NCI-H345 treated with DMSO at 0.1 percent for 48 hours (cell line): ENCODE measurements at regions not wholly inside any gene's neighbourhood (a gene's known extent, or its start where the extent isn't known, plus 50 kb on each side); places are given as distances from the start of the nearest gene placed in this dataset.
"Not testable (repeated sequence)": the region's sequence is repeated elsewhere in the genome, so short reads cannot be mapped to it uniquely, and the experiment has no call there.

ENCODE experiments used
- DNase-seq: peaks from one replicate; lab custom pipeline; 2025; ENCODE audit not compliant: unreplicated experiment; lab: John Stamatoyannopoulos, UW

- no peak for DNase-seq
These were observed 56.2 kb downstream of the PABPC4L start for GRCh38 chr4:134145369-134145768.

GRCh38 chr4:134144337-134144736 lies 57.3 kb downstream of the PABPC4L start:
- DNase-seq = no peak

- no peak for DNase-seq
These were observed 59.9 kb downstream of the PABPC4L start for GRCh38 chr4:134141728-134142127.

- DNase-seq = no peak
These were observed 62.4 kb downstream of the PABPC4L start for GRCh38 chr4:134139188-134139587.

- DNase-seq = no peak
These were observed 69.4 kb downstream of the PABPC4L start for GRCh38 chr4:134132086-134132783.

- no peak for DNase-seq
These were observed 74.6 kb downstream of the PABPC4L start for GRCh38 chr4:134126955-134127354.

GRCh38 chr4:134126000-134126560 lies 75.5 kb downstream of the PABPC4L start:
- no peak for DNase-seq

- DNase-seq = no peak
These were observed 78.7 kb downstream of the PABPC4L start for GRCh38 chr4:134122903-134123302.

- no peak for DNase-seq
These were observed 84.0 kb downstream of the PABPC4L start for GRCh38 chr4:134117392-134118183.

- DNase-seq = no peak
These were observed 111.7 kb downstream of the PABPC4L start for GRCh38 chr4:134089885-134090284.

GRCh38 chr4:134085496-134085895 lies 116.1 kb downstream of the PABPC4L start:
- no peak for DNase-seq

- DNase-seq = not testable (repeated sequence)
These were observed 122.5 kb downstream of the PABPC4L start for GRCh38 chr4:134079085-134079484.

- DNase-seq = no peak
These were observed 123.2 kb downstream of the PABPC4L start for GRCh38 chr4:134078230-134078914.

GRCh38 chr4:134073711-134074110 lies 127.9 kb downstream of the PABPC4L start:
- no peak for DNase-seq

GRCh38 chr4:134072137-134072536 lies 129.5 kb downstream of the PABPC4L start:
- no peak for DNase-seq

GRCh38 chr4:134070174-134070573 lies 131.4 kb downstream of the PABPC4L start:
- DNase-seq = no peak

- DNase-seq = no peak
These were observed 144.2 kb downstream of the PABPC4L start for GRCh38 chr4:134057356-134057755.

- DNase-seq = not testable (repeated sequence)
These were observed 155.4 kb downstream of the PABPC4L start for GRCh38 chr4:134046221-134046620.

GRCh38 chr4:134045411-134045810 lies 156.2 kb downstream of the PABPC4L start:
- DNase-seq = no peak

GRCh38 chr4:134043266-134043665 lies 158.3 kb downstream of the PABPC4L start:
- DNase-seq = no peak

GRCh38 chr4:134028421-134028820 lies 173.2 kb downstream of the PABPC4L start:
- DNase-seq = no peak
